GM12878 (cell line): ENCODE measurements at regions not wholly inside any gene's neighbourhood (a gene's known extent, or its start where the extent isn't known, plus 50 kb on each side); places are given as distances from the start of the nearest gene placed in this dataset.

Experiments
- CEBPB ChIP-seq, 2 experiments: fragments of 150-350 bp in 1 of 2; IDR thresholded peaks; 2 replicates each; pipeline ENCODE4 v1.6.1; 2012 to 2014; ENCODE audit warnings: low read depth in 2 of 2, low read length in 2 of 2, borderline replicate concordance in 1 of 2, inconsistent platforms in 1 of 2
- CTCF ChIP-seq, 3 experiments: IDR thresholded peaks in 2 of 3; conservative IDR thresholded peaks in 1 of 3; 2 replicates each; pipeline ENCODE4 v1.5.1; 2011; ENCODE audit warnings: low read depth in 3 of 3, low read length in 3 of 3, mild to moderate bottlenecking in 3 of 3, control low read depth in 2 of 3, moderate library complexity in 2 of 3, inconsistent platforms in 1 of 3, mixed read lengths in 1 of 3; ENCODE audit not compliant: control insufficient read depth in 2 of 3, insufficient read depth in 1 of 3; ENCODE audit errors: extremely low read depth in 1 of 3
- EZH2 ChIP-seq: IDR thresholded peaks from 2 replicates; pipeline ENCODE4 v1.6.1; 2012; ENCODE audit warnings: low read depth, mild to moderate bottlenecking, control low read depth, inconsistent platforms, low read length, borderline replicate concordance; ENCODE audit not compliant: control insufficient read depth
- MYB ChIP-seq: fragments of 150-350 bp; IDR thresholded peaks from 2 replicates; pipeline ENCODE4 v1.6.1; 2014; ENCODE audit warnings: mild to moderate bottlenecking, low read depth, low read length, borderline replicate concordance
- PAX8 ChIP-seq: fragments of 450-650 bp; IDR thresholded peaks from 2 replicates; pipeline ENCODE4 v1.6.1; 2017; ENCODE audit warnings: mild to moderate bottlenecking, moderate library complexity
- POLR2A ChIP-seq: IDR thresholded peaks from 2 replicates; pipeline ENCODE4 v1.6.1; 2011; ENCODE audit warnings: low read depth, mild to moderate bottlenecking, low read length
- SMARCA5 ChIP-seq: fragments of 450-650 bp; IDR thresholded peaks from 2 replicates; pipeline ENCODE4 v1.6.1; 2017; ENCODE audit warnings: mild to moderate bottlenecking
- SP1 ChIP-seq: IDR thresholded peaks from one replicate; pipeline ENCODE4 v1.6.1; 2011; ENCODE audit warnings: low read depth, low read length
- TCF7 ChIP-seq: IDR thresholded peaks from 2 replicates; pipeline ENCODE4 v1.6.1; 2014; ENCODE audit warnings: antibody characterized with exemption, borderline replicate concordance
- ZBTB33 ChIP-seq: fragments of 450-650 bp; IDR thresholded peaks from 2 replicates; pipeline ENCODE4 v1.6.1; 2017; ENCODE audit warnings: mild to moderate bottlenecking
- TF ChIP-seq, protein P1 (sequence below): fragments of 450-650 bp; formaldehyde crosslinking; IDR thresholded peaks from 2 replicates; pipeline ENCODE4 v1.5.0; 2022; ENCODE audit warnings: mild to moderate bottlenecking, missing genetic modification characterization

DNA sequence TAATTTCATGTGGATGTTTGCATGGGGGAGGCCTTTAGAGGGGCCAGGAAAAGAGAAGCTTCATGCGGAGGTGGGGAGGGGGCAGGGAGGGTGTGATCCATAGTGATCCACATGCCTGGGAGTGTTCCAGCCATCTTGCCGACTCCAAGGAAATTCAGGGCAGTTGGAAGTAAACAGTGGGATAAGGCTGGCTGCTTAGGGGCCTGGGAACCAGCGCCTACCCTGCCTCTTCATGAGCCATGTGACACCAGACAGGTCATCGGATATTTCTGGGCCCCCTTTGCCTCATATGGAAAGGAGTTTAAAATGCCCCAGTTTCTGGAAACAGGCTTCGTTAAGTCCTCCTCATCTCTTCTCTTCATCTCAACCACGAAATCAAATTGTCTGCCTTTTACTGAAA lies 983.2 kb downstream of the BCL11B start:
- TF ChIP-seq ZBTB33, result no peak
- TF ChIP-seq TCF7, result no peak
- TF ChIP-seq SP1, result no peak
- TF ChIP-seq POLR2A, result no peak
- TF ChIP-seq PAX8, result no peak
- TF ChIP-seq EZH2, result no peak
- no peak for TF ChIP-seq SMARCA5
- TF ChIP-seq, protein P1, sequence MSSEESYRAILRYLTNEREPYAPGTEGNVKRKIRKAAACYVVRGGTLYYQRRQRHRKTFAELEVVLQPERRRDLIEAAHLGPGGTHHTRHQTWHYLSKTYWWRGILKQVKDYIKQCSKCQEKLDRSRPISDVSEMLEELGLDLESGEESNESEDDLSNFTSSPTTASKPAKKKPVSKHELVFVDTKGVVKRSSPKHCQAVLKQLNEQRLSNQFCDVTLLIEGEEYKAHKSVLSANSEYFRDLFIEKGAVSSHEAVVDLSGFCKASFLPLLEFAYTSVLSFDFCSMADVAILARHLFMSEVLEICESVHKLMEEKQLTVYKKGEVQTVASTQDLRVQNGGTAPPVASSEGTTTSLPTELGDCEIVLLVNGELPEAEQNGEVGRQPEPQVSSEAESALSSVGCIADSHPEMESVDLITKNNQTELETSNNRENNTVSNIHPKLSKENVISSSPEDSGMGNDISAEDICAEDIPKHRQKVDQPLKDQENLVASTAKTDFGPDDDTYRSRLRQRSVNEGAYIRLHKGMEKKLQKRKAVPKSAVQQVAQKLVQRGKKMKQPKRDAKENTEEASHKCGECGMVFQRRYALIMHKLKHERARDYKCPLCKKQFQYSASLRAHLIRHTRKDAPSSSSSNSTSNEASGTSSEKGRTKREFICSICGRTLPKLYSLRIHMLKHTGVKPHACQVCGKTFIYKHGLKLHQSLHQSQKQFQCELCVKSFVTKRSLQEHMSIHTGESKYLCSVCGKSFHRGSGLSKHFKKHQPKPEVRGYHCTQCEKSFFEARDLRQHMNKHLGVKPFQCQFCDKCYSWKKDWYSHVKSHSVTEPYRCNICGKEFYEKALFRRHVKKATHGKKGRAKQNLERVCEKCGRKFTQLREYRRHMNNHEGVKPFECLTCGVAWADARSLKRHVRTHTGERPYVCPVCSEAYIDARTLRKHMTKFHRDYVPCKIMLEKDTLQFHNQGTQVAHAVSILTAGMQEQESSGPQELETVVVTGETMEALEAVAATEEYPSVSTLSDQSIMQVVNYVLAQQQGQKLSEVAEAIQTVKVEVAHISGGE, result no peak
- TF ChIP-seq CEBPB (IDR thresholded peaks at IDR 0.05; ENCODE audit: borderline replicate concordance in 1 of 2, low read depth in 2 of 2, low read length in 2 of 2), result no peak
- no peak for TF ChIP-seq CTCF (IDR thresholded peaks at IDR 0.05 in 2 of 3, conservative IDR thresholded peaks at IDR 0.05 in 1 of 3; ENCODE audit: control insufficient read depth in 2 of 3, extremely low read depth in 1 of 3, insufficient read depth in 1 of 3, low read depth in 3 of 3, low read length in 3 of 3)
- no peak for TF ChIP-seq MYB
